ENCODE measurements at regions not wholly inside any gene's neighbourhood (a gene's known extent, or its start where the extent isn't known, plus 50 kb on each side); places are given as distances from the start of the nearest gene placed in this dataset.

DNA sequence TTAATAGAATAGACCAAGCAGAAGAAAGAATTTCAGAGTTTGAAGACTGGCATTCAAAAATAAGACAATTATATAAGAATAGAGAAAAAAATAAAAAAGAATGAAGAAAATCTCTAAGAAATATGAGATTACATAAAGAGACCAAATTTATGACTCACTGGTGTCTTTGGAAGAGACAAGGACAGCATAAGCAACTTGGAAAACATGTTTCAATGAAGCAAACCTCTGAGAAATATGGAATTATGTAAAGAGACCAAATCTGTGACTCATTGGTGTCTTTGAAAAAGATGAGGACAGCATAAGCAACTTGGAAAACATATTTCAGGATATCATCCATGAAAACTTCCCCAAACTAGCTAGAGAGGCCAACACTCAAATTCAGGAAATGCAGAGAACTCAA is 60.4 kb upstream of the LYPLAL1 start:
- TF ChIP-seq MYC (IDR thresholded peaks at IDR 0.05; ENCODE audit: low read depth, low read length): no peak
- TF ChIP-seq, protein P1, sequence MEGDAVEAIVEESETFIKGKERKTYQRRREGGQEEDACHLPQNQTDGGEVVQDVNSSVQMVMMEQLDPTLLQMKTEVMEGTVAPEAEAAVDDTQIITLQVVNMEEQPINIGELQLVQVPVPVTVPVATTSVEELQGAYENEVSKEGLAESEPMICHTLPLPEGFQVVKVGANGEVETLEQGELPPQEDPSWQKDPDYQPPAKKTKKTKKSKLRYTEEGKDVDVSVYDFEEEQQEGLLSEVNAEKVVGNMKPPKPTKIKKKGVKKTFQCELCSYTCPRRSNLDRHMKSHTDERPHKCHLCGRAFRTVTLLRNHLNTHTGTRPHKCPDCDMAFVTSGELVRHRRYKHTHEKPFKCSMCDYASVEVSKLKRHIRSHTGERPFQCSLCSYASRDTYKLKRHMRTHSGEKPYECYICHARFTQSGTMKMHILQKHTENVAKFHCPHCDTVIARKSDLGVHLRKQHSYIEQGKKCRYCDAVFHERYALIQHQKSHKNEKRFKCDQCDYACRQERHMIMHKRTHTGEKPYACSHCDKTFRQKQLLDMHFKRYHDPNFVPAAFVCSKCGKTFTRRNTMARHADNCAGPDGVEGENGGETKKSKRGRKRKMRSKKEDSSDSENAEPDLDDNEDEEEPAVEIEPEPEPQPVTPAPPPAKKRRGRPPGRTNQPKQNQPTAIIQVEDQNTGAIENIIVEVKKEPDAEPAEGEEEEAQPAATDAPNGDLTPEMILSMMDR (IDR thresholded peaks at IDR 0.05; ENCODE audit: low read depth, low read length): no peak
- TF ChIP-seq, protein P2, sequence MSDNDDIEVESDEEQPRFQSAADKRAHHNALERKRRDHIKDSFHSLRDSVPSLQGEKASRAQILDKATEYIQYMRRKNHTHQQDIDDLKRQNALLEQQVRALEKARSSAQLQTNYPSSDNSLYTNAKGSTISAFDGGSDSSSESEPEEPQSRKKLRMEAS (IDR thresholded peaks at IDR 0.05; ENCODE audit: low read depth, low read length): no peak

Data from NB4 (cell line).